Epidermal melanocyte (primary cell): ENCODE measurements at regions not wholly inside any gene's neighbourhood (a gene's known extent, or its start where the extent isn't known, plus 50 kb on each side); places are given as distances from the start of the nearest gene placed in this dataset.
"Not testable (repeated sequence)": the region's sequence is repeated elsewhere in the genome, so short reads cannot be mapped to it uniquely, and the experiment has no call there.

Experiments
- DNase-seq: peaks from one replicate; pipeline ENCODE4 v3.0.0; 2011; ENCODE audit warnings: low spot score; ENCODE audit not compliant: insufficient read length

GRCh38 chr7:32691965-32692815 lies 196.9 kb downstream of the AVL9 start:
- not testable (repeated sequence) for DNase-seq

GRCh38 chr7:32688092-32688491 lies 192.8 kb downstream of the AVL9 start:
- not testable (repeated sequence) for DNase-seq

- no peak for DNase-seq
These were observed 185.9 kb downstream of the AVL9 start for GRCh38 chr7:32681174-32681518.

GRCh38 chr7:32680259-32681173 lies 185.2 kb downstream of the AVL9 start:
- DNase-seq: no peak

- DNase-seq: no peak
These were observed 183.9 kb downstream of the AVL9 start for GRCh38 chr7:32679192-32679591.

GRCh38 chr7:32677593-32677992 lies 182.3 kb downstream of the AVL9 start:
- DNase-seq: no peak

- DNase-seq: no peak
These were observed 181.1 kb downstream of the AVL9 start for GRCh38 chr7:32676249-32676941.

GRCh38 chr7:32673275-32673983 lies 178.1 kb downstream of the AVL9 start:
- no peak for DNase-seq

- DNase-seq: no peak
These were observed 175.1 kb downstream of the AVL9 start for GRCh38 chr7:32670110-32671025.

- DNase-seq: not testable (repeated sequence)
These were observed 174.0 kb downstream of the AVL9 start for GRCh38 chr7:32669173-32669870.

- DNase-seq: not testable (repeated sequence)
These were observed 173.3 kb downstream of the AVL9 start for GRCh38 chr7:32668387-32669097.

- not testable (repeated sequence) for DNase-seq
These were observed 172.3 kb downstream of the AVL9 start for GRCh38 chr7:32667586-32667985.

- DNase-seq: not testable (repeated sequence)
These were observed 168.5 kb downstream of the AVL9 start for GRCh38 chr7:32663805-32664211.

- not testable (repeated sequence) for DNase-seq
These were observed 167.2 kb downstream of the AVL9 start for GRCh38 chr7:32662509-32662908.

GRCh38 chr7:32661929-32662328 lies 166.6 kb downstream of the AVL9 start:
- DNase-seq: no peak

- DNase-seq: no peak
These were observed 166.2 kb downstream of the AVL9 start for GRCh38 chr7:32661501-32661900.

GRCh38 chr7:32660936-32661335 lies 165.6 kb downstream of the AVL9 start:
- DNase-seq: no peak

- DNase-seq: no peak
These were observed 164.6 kb downstream of the AVL9 start for GRCh38 chr7:32659853-32660252.

- DNase-seq: no peak
These were observed 163.2 kb downstream of the AVL9 start for GRCh38 chr7:32658467-32658869.
